ENCODE measurements at regions not wholly inside any gene's neighbourhood (a gene's known extent, or its start where the extent isn't known, plus 50 kb on each side); places are given as distances from the start of the nearest gene placed in this dataset.

GRCh38 chr9:135332516-135332915 lies 147.1 kb upstream of the PPP1R26 start:
- no peak for TF ChIP-seq CTCF (IDR thresholded peaks at IDR 0.05)
- Histone ChIP-seq H3K27me3 (peaks cover 3% of the 10 kb centered on the region), H3K27ac (no peak overlapping the region), H3K9me3 (no peaks in the 10 kb centered on the region), H3K4me3 (ENCODE audit: low read depth in 1 of 2, low read length in 1 of 2) (no peak overlapping the region), H3K4me1 (ENCODE audit: control insufficient read depth in 1 of 2, insufficient read depth in 1 of 2, low read depth in 1 of 2, low read length in 1 of 2) (no peaks in the 10 kb centered on the region), H3K36me3 (no peaks in the 10 kb centered on the region)

DNA sequence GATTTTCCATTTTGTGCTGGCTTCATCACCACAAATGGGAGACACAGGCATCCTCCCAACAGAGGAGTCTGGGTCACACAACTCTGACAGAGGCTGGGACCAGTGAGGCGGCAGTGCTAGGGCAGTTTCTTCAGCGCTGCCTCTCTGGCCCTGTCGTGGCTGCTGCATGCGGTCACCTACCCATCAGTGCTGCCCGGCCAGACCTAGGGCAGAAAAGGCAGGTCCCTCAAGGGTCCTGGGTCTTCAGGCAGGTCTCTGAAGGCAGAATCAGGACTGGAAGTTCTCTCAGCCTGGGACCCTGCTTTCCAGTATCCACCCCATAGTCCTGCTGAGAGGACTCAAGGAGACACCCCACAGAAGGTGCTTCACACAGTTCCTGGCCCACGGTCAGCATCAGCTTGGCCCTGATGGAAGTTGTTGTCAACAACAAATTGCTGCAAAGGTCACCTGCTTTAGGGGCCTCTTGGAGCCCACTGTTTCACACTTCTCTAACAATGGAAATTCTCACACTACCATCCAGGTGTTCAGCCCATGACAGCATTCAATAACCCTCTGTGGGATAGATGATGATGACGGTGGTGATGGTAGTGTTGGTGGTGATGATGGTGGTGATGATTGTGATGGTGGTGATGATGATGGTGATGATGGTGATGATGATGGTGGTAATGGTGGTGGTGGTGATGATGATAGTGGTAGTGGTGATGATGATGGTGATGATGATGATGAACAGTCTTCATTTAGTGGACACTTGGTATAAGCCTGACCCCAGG lies 146.4 kb upstream of the PPP1R26 start:
- Histone ChIP-seq H3K27me3 (peaks cover 3% of the 10 kb centered on the region), H3K27ac (no peak overlapping the region), H3K9me3 (no peaks in the 10 kb centered on the region), H3K36me3 (no peaks in the 10 kb centered on the region), H3K4me1 (ENCODE audit: control insufficient read depth in 1 of 2, insufficient read depth in 1 of 2, low read depth in 1 of 2, low read length in 1 of 2) (no peaks in the 10 kb centered on the region), H3K4me3 (ENCODE audit: low read depth in 1 of 2, low read length in 1 of 2) (no peak overlapping the region)
- TF ChIP-seq CTCF (IDR thresholded peaks at IDR 0.05): no peak

DNA sequence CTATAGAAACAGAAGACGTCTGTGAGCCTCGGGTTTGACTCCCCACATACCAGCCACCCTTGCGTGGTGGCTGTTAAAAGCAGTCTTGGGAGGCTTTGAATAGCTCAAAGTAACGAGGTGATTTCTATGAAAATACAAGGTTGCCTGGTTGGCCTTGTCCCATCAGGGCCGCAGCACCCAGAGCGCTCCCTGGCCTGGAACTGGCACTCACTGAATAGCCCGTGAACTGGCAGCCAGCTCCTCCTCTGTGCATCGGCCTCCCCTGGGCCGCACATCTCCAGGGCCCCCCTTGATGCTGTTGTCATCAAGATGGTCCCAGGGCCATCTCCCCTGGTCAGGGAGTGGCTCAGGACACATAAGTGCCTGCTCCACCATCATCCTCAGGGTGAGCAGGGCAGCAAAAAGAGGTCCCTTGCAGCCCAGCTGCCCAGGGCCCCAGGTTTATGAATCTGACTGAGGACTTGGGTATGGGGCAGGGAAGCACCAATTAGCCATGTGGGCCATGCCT lies 144.6 kb upstream of the PPP1R26 start:
- Histone ChIP-seq H3K27me3 (peaks cover 16% of the 10 kb centered on the region), H3K36me3 (no peaks in the 10 kb centered on the region), H3K4me1 (ENCODE audit: control insufficient read depth in 1 of 2, insufficient read depth in 1 of 2, low read depth in 1 of 2, low read length in 1 of 2) (no peaks in the 10 kb centered on the region), H3K27ac (no peak overlapping the region), H3K4me3 (ENCODE audit: low read depth in 1 of 2, low read length in 1 of 2) (no peak overlapping the region), H3K9me3 (no peaks in the 10 kb centered on the region)
- no peak for TF ChIP-seq CTCF (IDR thresholded peaks at IDR 0.05)

GRCh38 chr9:135335691-135336181 lies 143.8 kb upstream of the PPP1R26 start:
- no peaks in the 10 kb centered on the region for H3K36me3 ChIP-seq
- H3K4me1 ChIP-seq (ENCODE audit: control insufficient read depth in 1 of 2, insufficient read depth in 1 of 2, low read depth in 1 of 2, low read length in 1 of 2): no peaks in the 10 kb centered on the region
- H3K4me3 ChIP-seq (ENCODE audit: low read depth in 1 of 2, low read length in 1 of 2): no peak overlapping the region
- no peaks in the 10 kb centered on the region for H3K9me3 ChIP-seq
- no peak for TF ChIP-seq CTCF (IDR thresholded peaks at IDR 0.05)
- H3K27ac ChIP-seq: no peak overlapping the region
- H3K27me3 ChIP-seq: peaks cover 23% of the 10 kb centered on the region

DNA sequence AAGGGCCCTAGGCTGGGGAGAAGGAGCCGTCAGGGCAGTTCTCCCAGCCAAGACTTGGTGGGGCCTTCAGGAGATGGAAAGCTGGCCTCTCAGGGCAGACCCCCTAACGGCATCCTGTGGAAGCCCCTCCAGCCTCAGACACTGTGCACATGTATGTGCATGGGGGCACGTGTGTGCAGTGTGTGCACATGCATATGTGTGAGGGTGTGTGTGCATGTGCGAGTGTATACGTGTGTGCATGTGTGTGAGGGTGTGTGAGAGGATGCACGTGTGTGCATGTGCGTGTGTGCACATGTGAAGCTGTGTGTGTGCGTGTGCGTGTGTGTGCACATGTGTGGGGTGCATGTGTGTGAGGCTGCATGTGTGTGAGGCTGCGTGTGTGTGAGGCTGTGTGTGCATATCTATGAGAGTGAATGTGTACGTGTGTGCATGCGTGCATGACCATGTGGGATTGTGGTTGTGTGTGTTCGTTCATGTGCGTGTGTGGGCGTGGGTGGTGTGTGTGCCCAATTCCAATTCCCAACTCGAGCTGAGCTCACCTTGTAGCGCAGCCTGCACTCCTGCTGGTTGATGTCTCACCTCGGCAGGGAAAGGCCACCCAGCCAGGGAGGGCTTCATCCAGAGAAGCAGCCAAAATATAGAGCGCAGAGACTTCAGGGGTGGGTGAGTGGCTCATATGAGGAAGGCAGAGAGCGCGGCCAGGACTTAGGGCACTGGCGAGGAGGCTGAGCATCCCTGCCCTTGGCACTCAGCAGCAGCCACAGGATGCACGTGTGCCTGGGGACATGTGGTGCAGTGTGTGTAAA lies 142.7 kb upstream of the PPP1R26 start:
- no peaks in the 10 kb centered on the region for H3K4me1 ChIP-seq (ENCODE audit: control insufficient read depth in 1 of 2, insufficient read depth in 1 of 2, low read depth in 1 of 2, low read length in 1 of 2)
- H3K4me3 ChIP-seq (ENCODE audit: low read depth in 1 of 2, low read length in 1 of 2): no peak overlapping the region
- H3K27me3 ChIP-seq: peaks cover 26% of the 10 kb centered on the region
- H3K36me3 ChIP-seq: no peaks in the 10 kb centered on the region
- H3K9me3 ChIP-seq: no peaks in the 10 kb centered on the region
- H3K27ac ChIP-seq: no peak overlapping the region
- no peak for TF ChIP-seq CTCF (IDR thresholded peaks at IDR 0.05)

All from neutrophil (primary cell).